ENCODE measurements at regions not wholly inside any gene's neighbourhood (a gene's known extent, or its start where the extent isn't known, plus 50 kb on each side); places are given as distances from the start of the nearest gene placed in this dataset.

GRCh38 chr1:193498088-193498655 is 311.8 kb upstream of the B3GALT2 start:
- Histone ChIP-seq H3K9me3 (no peaks in the 10 kb centered on the region), H3K27me3 (no peaks in the 10 kb centered on the region), H3K4me3 (no peak overlapping the region), H3K27ac (no peak overlapping the region), H3K4me1 (no peaks in the 10 kb centered on the region), H3K36me3 (no peaks in the 10 kb centered on the region)
- no peak for DNase-seq (ENCODE audit: low spot score in 2 of 2)
- WGBS: 65% methylated on average over 7 of the region's 7 CpGs
- TF ChIP-seq POLR2A (IDR thresholded peaks at IDR 0.05) (no peak), CTCF (IDR thresholded peaks at IDR 0.05) (no peak), EP300 (IDR thresholded peaks at IDR 0.05) (no peak), POLR2AphosphoS5 (IDR thresholded peaks at IDR 0.05) (no peak)

- no peaks in the 10 kb centered on the region for H3K9me3 ChIP-seq
- H3K27me3 ChIP-seq: no peaks in the 10 kb centered on the region
- no peaks in the 10 kb centered on the region for H3K36me3 ChIP-seq
- TF ChIP-seq POLR2AphosphoS5 (IDR thresholded peaks at IDR 0.05) (no peak), EP300 (IDR thresholded peaks at IDR 0.05) (no peak), POLR2A (IDR thresholded peaks at IDR 0.05) (no peak), CTCF (IDR thresholded peaks at IDR 0.05) (no peak)
- H3K4me1 ChIP-seq: no peaks in the 10 kb centered on the region
- no peak for DNase-seq (ENCODE audit: low spot score in 2 of 2)
- WGBS: 53% methylated on average over 2 of the region's 2 CpGs
- no peak overlapping the region for H3K4me3 ChIP-seq
- H3K27ac ChIP-seq: no peak overlapping the region
Measured at GRCh38 chr1:193494368-193494767, 308.0 kb upstream of the B3GALT2 start.

GRCh38 chr1:193489191-193489590 is 302.8 kb upstream of the B3GALT2 start:
- H3K27me3 ChIP-seq: no peaks in the 10 kb centered on the region
- no peak for DNase-seq (ENCODE audit: low spot score in 2 of 2)
- H3K4me1 ChIP-seq: peaks cover 3% of the 10 kb centered on the region

GRCh38 chr1:193487722-193488121 is 301.3 kb upstream of the B3GALT2 start:
- no peaks in the 10 kb centered on the region for H3K9me3 ChIP-seq
- 94% methylated on average over 3 of the region's 3 CpGs for WGBS
- no peak overlapping the region for H3K4me3 ChIP-seq
- DNase-seq (ENCODE audit: low spot score in 2 of 2): no peak
- H3K4me1 ChIP-seq: peaks cover 3% of the 10 kb centered on the region
- TF ChIP-seq CTCF (IDR thresholded peaks at IDR 0.05): no peak
- TF ChIP-seq POLR2A (IDR thresholded peaks at IDR 0.05): no peak
- no peak for TF ChIP-seq EP300 (IDR thresholded peaks at IDR 0.05)
- no peak for TF ChIP-seq POLR2AphosphoS5 (IDR thresholded peaks at IDR 0.05)
- no peaks in the 10 kb centered on the region for H3K36me3 ChIP-seq
- H3K27me3 ChIP-seq: no peaks in the 10 kb centered on the region
- H3K27ac ChIP-seq: no peak overlapping the region

More at GRCh38 chr1:193489191-193489590, 302.8 kb upstream of the B3GALT2 start:
- Histone ChIP-seq H3K4me3 (no peak overlapping the region), H3K27ac (no peak overlapping the region), H3K36me3 (no peaks in the 10 kb centered on the region), H3K9me3 (no peaks in the 10 kb centered on the region)
- TF ChIP-seq CTCF (IDR thresholded peaks at IDR 0.05) (no peak), POLR2AphosphoS5 (IDR thresholded peaks at IDR 0.05) (no peak), EP300 (IDR thresholded peaks at IDR 0.05) (no peak), POLR2A (IDR thresholded peaks at IDR 0.05) (no peak)

- Histone ChIP-seq H3K4me3 (no peak overlapping the region), H3K9me3 (no peaks in the 10 kb centered on the region), H3K27me3 (no peaks in the 10 kb centered on the region), H3K27ac (no peak overlapping the region), H3K4me1 (peaks cover 3% of the 10 kb centered on the region), H3K36me3 (no peaks in the 10 kb centered on the region)
- WGBS: 33% methylated on average over 1 of the region's 1 CpG
- no peak for TF ChIP-seq EP300 (IDR thresholded peaks at IDR 0.05)
- TF ChIP-seq POLR2AphosphoS5 (IDR thresholded peaks at IDR 0.05): no peak
- no peak for TF ChIP-seq POLR2A (IDR thresholded peaks at IDR 0.05)
- no peak for TF ChIP-seq CTCF (IDR thresholded peaks at IDR 0.05)
- DNase-seq (ENCODE audit: low spot score in 2 of 2): no peak
Measured at GRCh38 chr1:193486671-193487229, 300.3 kb upstream of the B3GALT2 start.
